Endometrial microvascular endothelial cells (primary cell): ENCODE measurements at regions not wholly inside any gene's neighbourhood (a gene's known extent, or its start where the extent isn't known, plus 50 kb on each side); places are given as distances from the start of the nearest gene placed in this dataset.
"Not testable (repeated sequence)": the region's sequence is repeated elsewhere in the genome, so short reads cannot be mapped to it uniquely, and the experiment has no call there.

Experiments
- in situ Hi-C: cut with HindIII; loops from 2 replicates; pipeline ENCODE4 v1.10.0; 2017; ENCODE audit warnings: low sequenced_read_pairs, low pct_unique_long_range_greater_than_20kb; ENCODE audit errors: inconsistent ontology term

DNA sequence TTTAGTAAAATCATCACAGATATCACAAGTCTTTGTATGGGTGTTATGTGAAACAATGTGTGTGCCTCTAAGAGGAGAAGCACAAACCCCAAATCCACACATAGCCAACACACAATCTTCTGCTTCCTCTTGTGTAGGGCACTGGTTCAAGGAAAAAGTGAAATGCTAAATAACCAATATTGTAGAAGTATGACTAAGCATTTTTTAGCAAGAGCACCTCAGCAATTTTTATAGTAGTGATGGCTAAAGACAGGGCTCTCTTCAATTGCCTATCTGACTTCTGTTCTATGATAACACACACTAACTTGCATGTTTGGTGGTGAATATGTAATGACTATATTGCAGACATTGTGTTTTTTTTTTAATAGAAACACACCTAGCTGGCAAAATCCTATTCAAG, 997.9 kb upstream of the ALCAM start:
- in situ Hi-C loops, result no loop called here

- in situ Hi-C loops, result no loop called here
These were observed 981.3 kb upstream of the ALCAM start for GRCh38 chr3:104385421-104385820.

DNA sequence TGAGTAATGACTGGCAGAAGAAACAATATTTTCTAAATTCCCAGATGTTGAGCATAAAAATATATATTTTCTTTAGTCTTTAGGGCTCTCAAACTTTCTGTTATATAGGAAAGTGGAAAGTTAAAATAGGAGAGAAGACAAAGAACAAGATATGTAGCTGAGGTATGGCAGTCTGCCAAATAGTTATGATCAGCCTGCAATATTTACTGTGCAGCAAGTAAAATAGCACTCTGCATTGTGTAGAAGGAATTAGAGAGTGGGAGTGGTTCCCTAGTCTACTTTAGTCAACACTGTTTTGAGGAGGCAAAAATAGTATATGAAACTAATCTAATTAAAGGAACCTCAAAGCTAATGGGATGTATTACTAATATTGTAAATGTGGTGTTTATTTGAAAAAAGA, 978.1 kb upstream of the ALCAM start:
- in situ Hi-C loops, result no loop called here

DNA sequence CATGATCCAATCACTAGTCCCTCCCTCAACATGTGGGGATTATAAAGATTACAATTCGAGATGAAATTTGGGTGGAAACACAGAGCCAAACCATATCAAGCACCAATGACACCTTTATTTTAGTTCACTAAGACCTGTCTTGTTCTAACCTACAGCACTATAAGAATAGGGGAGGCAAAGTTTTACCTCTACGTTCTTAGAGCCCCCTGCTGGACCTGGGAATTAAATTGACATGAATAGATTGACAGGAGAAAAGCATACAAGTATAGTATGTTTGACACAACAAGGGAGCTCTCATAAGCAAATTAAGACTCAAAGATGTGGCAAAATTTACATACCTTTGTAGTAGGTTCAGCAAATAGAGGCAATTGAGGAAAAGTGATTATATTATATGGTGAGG, 974.4 kb upstream of the ALCAM start:
- in situ Hi-C loops, result no loop called here

- in situ Hi-C loops, result no loop called here
These were observed 969.6 kb upstream of the ALCAM start for GRCh38 chr3:104396974-104397669.

DNA sequence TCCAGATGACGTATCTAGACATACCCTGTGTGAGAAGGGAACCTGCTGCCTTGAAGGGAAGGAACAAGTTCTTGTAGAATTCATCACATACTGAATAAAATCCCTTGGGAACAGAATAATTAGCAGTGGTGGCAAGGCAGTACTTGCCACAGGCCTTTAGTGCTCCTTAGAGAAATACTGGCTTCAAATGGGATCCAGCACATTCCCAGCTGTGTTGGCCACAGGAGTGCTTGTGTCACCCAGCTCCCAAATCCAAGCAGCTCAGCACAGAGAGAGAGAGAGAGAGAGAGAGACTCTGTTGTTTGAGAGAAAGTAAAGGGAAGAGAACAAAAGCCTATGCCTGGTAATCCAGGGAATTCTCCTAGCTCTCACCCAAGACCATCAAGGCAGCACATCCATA, 969.0 kb upstream of the ALCAM start:
- in situ Hi-C loops, result no loop called here

DNA sequence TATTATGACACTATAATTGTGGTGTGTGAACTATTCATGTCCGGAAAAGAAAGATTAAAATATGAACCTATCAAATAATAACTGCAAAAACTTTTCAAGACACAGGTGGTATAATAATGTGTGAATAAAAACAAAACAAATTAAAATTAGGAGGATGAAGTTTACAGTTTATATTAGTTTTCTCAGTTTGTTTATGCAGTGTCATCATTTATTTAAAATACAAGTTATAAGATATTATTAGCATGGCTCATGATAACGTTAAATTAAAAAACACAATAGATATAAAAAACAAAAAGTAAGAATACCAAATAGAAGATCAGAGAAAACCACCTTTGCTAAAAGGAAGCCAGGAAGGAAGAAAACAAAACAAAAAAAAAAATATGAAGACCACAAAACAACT, 963.8 kb upstream of the ALCAM start:
- in situ Hi-C loops, result no loop called here

DNA sequence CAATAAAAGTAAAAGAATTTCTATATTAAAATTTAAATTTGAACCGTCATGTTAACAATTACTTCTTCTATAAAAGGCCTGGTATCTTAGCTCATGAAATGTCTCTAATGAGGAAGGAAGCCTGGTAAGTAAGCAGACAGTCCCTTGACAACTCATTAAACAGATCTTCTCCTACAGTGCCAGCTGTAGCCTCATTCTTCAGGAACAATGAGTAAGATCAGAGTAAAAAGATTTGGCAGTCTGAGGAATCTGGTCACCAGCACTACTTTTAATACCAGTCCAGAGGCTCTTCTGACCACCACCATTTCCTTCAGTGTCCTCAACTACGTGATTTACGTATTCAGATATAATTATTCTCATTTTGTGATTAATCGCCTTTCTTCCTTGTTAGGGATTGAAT, 955.0 kb upstream of the ALCAM start:
- in situ Hi-C loops, result no loop called here

DNA sequence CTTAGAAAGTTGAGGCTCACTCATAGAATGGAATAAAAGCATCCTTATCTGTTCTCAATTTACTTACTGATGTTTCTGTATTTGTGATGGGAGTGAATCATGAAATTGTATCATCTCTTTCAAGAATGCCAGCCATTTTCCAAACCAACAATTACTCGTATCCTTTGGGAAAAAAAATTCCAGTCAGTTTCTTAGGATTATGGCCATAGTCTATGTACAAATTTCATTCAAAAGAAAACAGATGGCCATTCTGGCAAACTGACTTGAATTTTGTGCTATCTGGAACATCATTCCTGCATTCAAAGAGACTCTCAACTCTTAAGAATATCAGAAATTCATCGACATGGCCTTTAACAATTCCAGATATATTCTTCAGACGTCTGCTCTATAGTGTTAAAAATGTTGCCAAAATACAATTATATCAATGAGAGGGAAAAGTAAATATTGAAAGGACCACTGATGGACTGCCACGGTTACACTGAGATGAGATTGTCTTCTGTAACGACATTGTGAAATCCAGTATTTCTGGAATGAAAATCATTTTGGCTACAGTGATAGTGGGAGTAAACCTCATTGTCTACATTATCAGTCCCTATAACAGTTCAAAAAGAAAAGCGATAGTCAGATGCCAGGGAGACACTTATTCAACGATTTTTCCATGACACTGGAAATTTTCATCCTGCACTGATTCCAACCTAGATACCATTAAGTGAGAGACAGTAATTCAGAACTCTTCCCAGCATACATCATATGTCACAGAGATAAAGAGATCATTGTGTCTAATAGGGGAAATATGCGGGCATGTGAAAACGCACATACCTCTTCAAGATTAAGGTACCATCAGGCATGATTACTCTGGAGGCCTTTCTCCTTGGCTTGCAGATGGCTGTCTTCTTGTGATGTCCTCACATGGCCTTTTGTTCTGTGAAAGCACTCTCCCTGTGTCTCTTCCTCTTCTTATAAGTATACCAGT, 953.8 kb upstream of the ALCAM start:
- in situ Hi-C loops, result no loop called here

GRCh38 chr3:104428337-104428925, 938.3 kb upstream of the ALCAM start:
- in situ Hi-C loops, result no loop called here

GRCh38 chr3:104429727-104430126, 937.0 kb upstream of the ALCAM start:
- in situ Hi-C loops, result no loop called here

GRCh38 chr3:104436506-104436905, 930.2 kb upstream of the ALCAM start:
- in situ Hi-C loops, result no loop called here

DNA sequence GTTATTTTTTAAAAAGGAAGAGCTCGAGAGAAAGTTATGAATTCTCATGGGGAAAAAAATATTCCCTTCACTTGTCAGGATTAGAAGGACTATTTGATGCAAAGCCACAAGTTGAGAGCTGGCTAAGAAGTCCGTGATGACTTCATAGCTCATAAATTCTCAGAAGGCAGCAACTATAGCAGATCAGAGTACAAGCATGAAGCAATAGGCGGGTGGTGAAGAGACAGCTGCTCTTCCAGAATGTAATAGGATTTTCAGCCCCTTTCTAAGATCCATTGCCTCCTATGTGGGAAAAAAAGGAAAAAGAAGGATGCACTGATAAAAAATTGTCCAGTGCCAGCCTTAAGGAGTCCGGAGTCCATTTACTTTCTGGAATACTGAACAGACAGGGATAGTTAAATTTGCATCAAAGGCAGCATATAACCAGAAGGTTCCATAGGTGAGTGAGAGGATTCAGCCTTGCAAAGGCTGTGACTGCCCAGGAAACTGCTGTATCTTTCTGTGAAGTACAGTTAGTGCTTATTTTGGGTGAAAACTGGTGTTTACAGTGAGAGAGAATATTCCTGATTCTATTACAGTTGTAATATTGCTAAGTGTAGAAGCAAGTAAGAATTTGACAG, 929.5 kb upstream of the ALCAM start:
- in situ Hi-C loops, result no loop called here

DNA sequence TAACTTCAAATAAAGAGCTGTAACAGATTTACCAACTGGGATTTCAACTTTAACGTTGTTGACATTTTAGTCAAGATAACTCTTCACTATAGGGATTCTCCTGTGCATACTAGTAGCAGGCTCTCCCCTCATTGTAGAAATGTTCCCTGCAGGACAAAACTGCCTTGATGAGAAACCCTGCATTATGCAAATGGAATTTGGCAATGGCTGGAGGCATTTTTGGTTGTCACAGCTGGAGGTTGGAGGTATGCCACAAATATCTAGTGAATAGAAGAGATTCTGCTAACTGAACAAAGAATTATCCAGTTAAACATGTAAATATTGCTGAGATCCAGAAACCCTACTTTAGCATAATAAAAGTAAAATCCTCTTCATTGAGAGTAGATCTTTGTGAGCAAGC, 928.8 kb upstream of the ALCAM start:
- in situ Hi-C loops, result no loop called here

- in situ Hi-C loops, result no loop called here
These were observed 928.0 kb upstream of the ALCAM start for GRCh38 chr3:104438706-104439105.

GRCh38 chr3:104445252-104445919, 921.3 kb upstream of the ALCAM start:
- in situ Hi-C loops, result not testable (repeated sequence)

DNA sequence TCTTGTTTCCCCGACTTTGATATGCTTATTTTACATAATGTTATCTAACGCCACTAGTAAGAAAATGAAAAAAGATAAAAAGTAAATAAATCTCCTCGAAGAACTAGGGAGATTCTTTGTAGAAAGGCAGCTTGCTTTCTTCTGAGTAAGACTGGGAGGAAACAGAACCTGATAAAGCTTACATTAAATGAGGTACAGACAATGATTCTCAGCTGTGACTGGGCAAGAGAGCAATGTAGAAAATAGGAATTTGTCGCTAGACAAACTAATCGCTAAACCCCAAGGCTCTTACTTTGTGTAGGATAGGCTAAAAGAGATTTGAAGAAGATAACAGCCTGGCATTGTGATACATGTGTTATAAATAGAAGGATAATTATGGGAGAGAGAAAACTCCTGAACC, 919.0 kb upstream of the ALCAM start:
- in situ Hi-C loops, result no loop called here

- in situ Hi-C loops, result no loop called here
These were observed 914.0 kb upstream of the ALCAM start for GRCh38 chr3:104452697-104453096.

DNA sequence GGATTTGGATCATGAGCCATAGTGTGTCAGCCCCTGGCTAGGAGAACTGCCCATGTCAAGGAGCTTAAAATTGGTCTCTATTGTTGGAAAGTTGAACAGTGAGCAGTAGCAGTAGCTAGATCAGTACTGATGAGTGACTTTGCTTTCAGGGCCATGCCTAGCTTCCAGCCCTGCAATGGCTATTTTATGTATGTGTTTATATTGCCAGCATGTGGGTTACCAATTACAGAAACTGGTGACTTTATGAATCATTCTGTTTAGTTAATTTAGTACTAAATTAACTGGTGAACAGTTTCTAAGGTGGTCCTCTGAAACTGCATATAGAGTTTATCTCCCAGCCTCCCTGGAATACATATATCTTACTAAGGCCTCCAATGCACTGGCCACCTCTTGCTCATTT, 908.1 kb upstream of the ALCAM start:
- in situ Hi-C loops, result no loop called here
